ENCODE measurements at regions not wholly inside any gene's neighbourhood (a gene's known extent, or its start where the extent isn't known, plus 50 kb on each side); places are given as distances from the start of the nearest gene placed in this dataset.

DNA sequence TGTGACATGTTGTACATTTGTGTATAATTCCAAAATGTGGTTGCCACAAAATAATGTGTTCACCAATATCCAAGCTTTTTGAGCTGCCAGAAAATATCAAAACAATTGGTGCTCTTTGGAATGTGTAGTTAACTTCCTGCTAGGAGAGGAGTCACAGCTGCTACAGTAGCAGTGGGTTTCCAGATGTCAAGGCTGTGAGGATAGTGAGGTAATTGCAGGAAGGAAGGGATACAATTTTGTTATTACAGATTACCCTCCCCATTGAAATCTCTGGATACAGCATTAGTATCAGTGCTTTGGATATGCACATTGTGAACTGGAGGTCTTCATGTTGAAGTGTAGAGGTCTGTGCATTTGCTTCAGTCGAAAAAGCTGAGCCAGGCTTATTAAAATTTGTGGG is 253.2 kb downstream of the PTPRC start:
- peak; percentile 47 for DNase-seq (ENCODE audit: low read depth)
- no peak overlapping the region for H3K4me3 ChIP-seq (ENCODE audit: control insufficient read depth, low read depth, low read length)
- TF ChIP-seq, protein P1, sequence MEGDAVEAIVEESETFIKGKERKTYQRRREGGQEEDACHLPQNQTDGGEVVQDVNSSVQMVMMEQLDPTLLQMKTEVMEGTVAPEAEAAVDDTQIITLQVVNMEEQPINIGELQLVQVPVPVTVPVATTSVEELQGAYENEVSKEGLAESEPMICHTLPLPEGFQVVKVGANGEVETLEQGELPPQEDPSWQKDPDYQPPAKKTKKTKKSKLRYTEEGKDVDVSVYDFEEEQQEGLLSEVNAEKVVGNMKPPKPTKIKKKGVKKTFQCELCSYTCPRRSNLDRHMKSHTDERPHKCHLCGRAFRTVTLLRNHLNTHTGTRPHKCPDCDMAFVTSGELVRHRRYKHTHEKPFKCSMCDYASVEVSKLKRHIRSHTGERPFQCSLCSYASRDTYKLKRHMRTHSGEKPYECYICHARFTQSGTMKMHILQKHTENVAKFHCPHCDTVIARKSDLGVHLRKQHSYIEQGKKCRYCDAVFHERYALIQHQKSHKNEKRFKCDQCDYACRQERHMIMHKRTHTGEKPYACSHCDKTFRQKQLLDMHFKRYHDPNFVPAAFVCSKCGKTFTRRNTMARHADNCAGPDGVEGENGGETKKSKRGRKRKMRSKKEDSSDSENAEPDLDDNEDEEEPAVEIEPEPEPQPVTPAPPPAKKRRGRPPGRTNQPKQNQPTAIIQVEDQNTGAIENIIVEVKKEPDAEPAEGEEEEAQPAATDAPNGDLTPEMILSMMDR (conservative IDR thresholded peaks at IDR 0.05; ENCODE audit: control insufficient read depth, insufficient read depth, low read depth, low read length) = no peak

DNA sequence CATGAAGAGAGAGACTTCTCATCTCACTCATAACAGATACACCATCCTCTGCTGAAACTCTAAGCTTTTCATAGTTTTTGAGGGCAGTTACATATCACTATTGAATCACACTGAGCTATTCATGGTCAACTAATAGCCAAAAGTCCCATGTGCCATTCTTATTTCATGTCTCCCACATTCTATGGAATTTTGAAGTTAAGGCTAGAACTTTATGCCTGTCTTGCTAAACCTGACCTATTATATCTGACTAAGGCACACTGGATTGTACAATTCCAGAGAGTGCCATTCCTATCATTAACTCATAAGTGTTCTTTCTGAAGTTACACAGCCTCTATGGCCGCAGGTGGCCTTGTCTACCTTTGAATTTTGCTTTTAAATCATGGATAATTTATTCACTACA is 254.3 kb downstream of the PTPRC start:
- H3K4me3 ChIP-seq (ENCODE audit: control insufficient read depth, low read depth, low read length) = no peak overlapping the region
- no peak for DNase-seq (ENCODE audit: low read depth)
- TF ChIP-seq, protein P1 (conservative IDR thresholded peaks at IDR 0.05; ENCODE audit: control insufficient read depth, insufficient read depth, low read depth, low read length) = no peak

DNA sequence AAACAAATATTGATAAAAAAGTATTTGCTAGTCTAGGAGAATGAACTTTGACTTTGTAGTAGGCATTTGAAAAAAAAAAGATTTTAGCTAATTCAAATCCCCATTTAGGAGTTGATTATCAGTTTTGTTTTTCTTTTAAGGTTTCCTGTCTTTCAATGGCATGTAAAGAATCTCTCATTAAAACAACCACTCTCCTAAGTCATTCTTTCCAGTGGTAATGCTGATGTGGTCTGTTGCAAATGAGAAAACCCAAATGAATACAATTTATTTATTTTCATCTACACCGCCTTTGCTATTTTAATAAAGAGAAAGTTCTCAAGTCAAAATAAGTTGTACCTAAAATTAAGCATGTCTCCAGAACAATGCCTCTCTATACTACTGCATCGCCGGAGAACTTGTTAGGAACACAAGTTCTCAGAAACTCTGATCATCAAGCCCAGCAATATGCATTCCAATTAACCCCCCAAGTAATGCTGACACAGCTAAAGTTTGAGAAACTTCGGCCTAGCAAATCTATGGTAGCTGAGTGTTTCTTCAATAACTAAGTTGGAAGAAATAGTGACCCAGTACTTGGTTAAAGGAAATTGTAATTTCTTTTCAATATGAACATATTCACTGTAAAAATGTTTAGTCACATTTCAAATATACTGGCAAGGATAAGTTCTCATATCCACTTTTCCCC is 255.1 kb downstream of the PTPRC start:
- TF ChIP-seq, protein P1 (conservative IDR thresholded peaks at IDR 0.05; ENCODE audit: control insufficient read depth, insufficient read depth, low read depth, low read length) = no peak
- no peak overlapping the region for H3K4me3 ChIP-seq (ENCODE audit: control insufficient read depth, low read depth, low read length)
- no peak for DNase-seq (ENCODE audit: low read depth)

DNA sequence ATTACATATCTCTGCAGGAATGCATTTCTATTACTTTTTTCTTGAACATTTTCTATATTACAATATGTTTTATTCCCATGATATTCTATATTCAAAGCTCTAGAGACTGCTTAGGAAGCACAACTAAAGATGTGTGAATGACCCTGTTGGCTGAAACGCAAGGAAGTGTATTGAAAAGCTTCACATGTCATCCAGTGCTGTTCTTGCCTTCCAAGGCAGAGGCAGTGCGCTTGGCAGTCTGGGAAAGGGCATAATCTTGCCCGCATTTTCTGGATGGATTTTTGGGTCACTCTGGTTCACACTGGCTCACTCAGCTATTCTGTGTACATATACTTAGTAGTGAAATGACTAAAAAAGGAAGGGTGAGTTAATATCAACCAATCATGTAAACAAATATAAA is 262.4 kb downstream of the PTPRC start:
- no peak for DNase-seq (ENCODE audit: low read depth)
- no peak overlapping the region for H3K4me3 ChIP-seq (ENCODE audit: control insufficient read depth, low read depth, low read length)
- TF ChIP-seq, protein P1 (conservative IDR thresholded peaks at IDR 0.05; ENCODE audit: control insufficient read depth, insufficient read depth, low read depth, low read length) = no peak

DNA sequence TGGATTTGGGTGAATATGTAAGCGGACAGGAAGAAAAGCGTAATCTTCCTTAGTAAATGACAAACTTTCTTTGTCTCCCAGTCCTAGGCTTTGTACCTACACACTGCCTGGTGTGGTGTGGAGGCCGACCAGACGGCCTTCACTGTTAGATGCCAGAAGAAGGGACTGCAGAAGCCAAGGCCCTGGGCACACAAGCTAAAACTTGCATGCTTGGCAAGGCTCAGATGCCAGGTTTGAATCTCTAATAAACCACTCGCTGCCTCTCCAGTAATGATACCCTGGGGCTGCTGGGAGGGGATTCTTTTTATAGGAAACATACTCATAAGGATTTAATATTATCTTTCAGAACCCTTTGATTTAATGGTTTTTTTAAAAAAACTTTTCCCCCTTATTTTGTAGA is 263.8 kb downstream of the PTPRC start:
- DNase-seq (ENCODE audit: low read depth) = no peak
- no peak overlapping the region for H3K4me3 ChIP-seq (ENCODE audit: control insufficient read depth, low read depth, low read length)
- TF ChIP-seq, protein P1 (conservative IDR thresholded peaks at IDR 0.05; ENCODE audit: control insufficient read depth, insufficient read depth, low read depth, low read length) = no peak

DNA sequence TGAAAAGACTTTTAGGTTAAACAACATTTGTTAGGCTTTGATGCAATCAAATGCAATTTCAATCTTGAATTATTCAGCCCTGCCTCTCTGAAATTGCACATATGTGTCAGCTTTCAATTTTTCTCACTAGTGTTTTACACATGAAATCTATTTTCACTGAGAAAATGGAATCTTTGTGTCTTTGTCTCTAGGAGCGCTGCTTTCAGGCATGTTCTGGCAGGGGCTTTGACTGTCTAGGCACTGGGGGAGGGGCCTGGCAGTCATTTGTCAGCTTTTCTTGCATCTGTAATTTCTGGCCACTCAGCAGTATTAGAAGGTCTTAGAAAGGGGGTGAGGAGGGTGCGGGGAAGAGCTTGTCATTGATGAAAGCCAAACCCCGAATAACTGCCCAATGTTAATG is 264.4 kb downstream of the PTPRC start:
- no peak for DNase-seq (ENCODE audit: low read depth)
- H3K4me3 ChIP-seq (ENCODE audit: control insufficient read depth, low read depth, low read length) = no peak overlapping the region
- TF ChIP-seq, protein P1 (conservative IDR thresholded peaks at IDR 0.05; ENCODE audit: control insufficient read depth, insufficient read depth, low read depth, low read length) = no peak

DNA sequence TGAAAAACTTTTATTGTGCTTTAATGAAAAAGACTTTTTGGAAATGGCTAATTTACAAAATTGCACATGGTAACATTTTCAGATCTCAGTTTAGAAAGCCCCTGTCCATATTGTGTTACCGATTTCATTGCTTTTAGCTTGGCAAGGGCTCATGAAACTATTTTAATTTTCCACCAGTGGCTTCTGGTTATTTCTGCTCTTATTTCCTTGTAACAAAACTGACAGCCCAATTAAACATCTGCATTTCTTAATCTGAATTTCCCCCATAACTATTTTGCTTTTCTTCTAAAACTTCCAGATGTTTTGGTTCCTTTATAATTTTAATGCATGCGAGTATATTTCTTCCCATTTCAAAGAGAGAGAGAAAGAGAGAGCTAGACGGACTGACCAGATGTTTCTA is 264.8 kb downstream of the PTPRC start:
- TF ChIP-seq, protein P1 (conservative IDR thresholded peaks at IDR 0.05; ENCODE audit: control insufficient read depth, insufficient read depth, low read depth, low read length) = no peak
- no peak overlapping the region for H3K4me3 ChIP-seq (ENCODE audit: control insufficient read depth, low read depth, low read length)
- no peak for DNase-seq (ENCODE audit: low read depth)

Data from fibroblast of mammary gland (primary cell).